GM10248 (cell line): ENCODE measurements at regions not wholly inside any gene's neighbourhood (a gene's known extent, or its start where the extent isn't known, plus 50 kb on each side); places are given as distances from the start of the nearest gene placed in this dataset.
"Not testable (repeated sequence)": the region's sequence is repeated elsewhere in the genome, so short reads cannot be mapped to it uniquely, and the experiment has no call there.

ENCODE experiments used
- CTCF ChIA-PET: fragments of 300-600 bp; sonication (Branson Sonifier 250); formaldehyde crosslinking; extraction: SDS; loops from one replicate; lab custom pipeline; 2021; ENCODE audit warnings: antibody characterized with exemption; lab: Yijun Ruan, JAX
- POLR2A ChIA-PET: fragments of 350-650 bp; sonication (Branson Sonifier 250); formaldehyde crosslinking; extraction: SDS; loops from one replicate; lab custom pipeline; 2020; ENCODE audit warnings: antibody characterized with exemption; lab: Yijun Ruan, JAX
- DNase-seq: peaks from one replicate; pipeline ENCODE4 v3.0.0; 2012; ENCODE audit errors: extremely low spot score
- CTCF ChIP-seq: IDR thresholded peaks from 2 replicates; pipeline ENCODE4 v1.5.1; 2012; ENCODE audit warnings: mild to moderate bottlenecking, low read depth; ENCODE audit errors: extremely low read depth, missing control alignments, control extremely low read depth

GRCh38 chr4:85187106-85187505 is 220.6 kb upstream of the WDFY3 start:
- CTCF ChIA-PET = no interaction called here
- no peak for TF ChIP-seq CTCF
- DNase-seq = no peak
- POLR2A ChIA-PET = no interaction called here

- POLR2A ChIA-PET, CTCF ChIA-PET: not testable (repeated sequence)
Observed at GRCh38 chr4:85196015-85196414, 229.5 kb upstream of the WDFY3 start.

GRCh38 chr4:85200106-85200505 is 233.6 kb upstream of the WDFY3 start:
- TF ChIP-seq CTCF = no peak
- CTCF ChIA-PET = no interaction called here
- POLR2A ChIA-PET = no interaction called here
- no peak for DNase-seq

More at GRCh38 chr4:85196015-85196414, 229.5 kb upstream of the WDFY3 start:
- not testable (repeated sequence) for DNase-seq

GRCh38 chr4:85209161-85209560 is 242.7 kb upstream of the WDFY3 start:
- no peak for TF ChIP-seq CTCF
- ChIA-PET CTCF (interaction anchor here (1.0 kb wide), 1 partner anchor 20 kb away, joined by 3 read pairs; no protein-coding TSS in a partner anchor), POLR2A (no interaction called here)
- no peak for DNase-seq

- ChIA-PET CTCF (no interaction called here), POLR2A (no interaction called here)
- no peak for TF ChIP-seq CTCF
- DNase-seq = no peak
Observed at GRCh38 chr4:85210353-85210752, 243.9 kb upstream of the WDFY3 start.

- POLR2A ChIA-PET, DNase-seq, CTCF ChIA-PET: not testable (repeated sequence)
Observed at GRCh38 chr4:85216571-85216970, 250.1 kb upstream of the WDFY3 start.

- TF ChIP-seq CTCF = no peak
- CTCF ChIA-PET = interaction anchor here (1.2 kb wide), 1 partner anchor 16 kb away, joined by 3 read pairs; no protein-coding TSS in a partner anchor
- POLR2A ChIA-PET = no interaction called here
- DNase-seq = no peak
Observed at GRCh38 chr4:85218756-85219155, 252.3 kb upstream of the WDFY3 start.

GRCh38 chr4:85221606-85222005 is 253.3 kb upstream of the ARHGAP24 start:
- TF ChIP-seq CTCF = no peak
- ChIA-PET POLR2A (no interaction called here), CTCF (no interaction called here)
- DNase-seq = no peak
